ENCODE measurements at regions not wholly inside any gene's neighbourhood (a gene's known extent, or its start where the extent isn't known, plus 50 kb on each side); places are given as distances from the start of the nearest gene placed in this dataset.

GRCh38 chr3:17939157-17939556, 196.7 kb upstream of the TBC1D5 start:
- DNase-seq: no peak
- H3K9me3 ChIP-seq (ENCODE audit: severe bottlenecking): no peaks in the 10 kb centered on the region
- TF ChIP-seq CTCF (IDR thresholded peaks at IDR 0.05; ENCODE audit: low read depth, low read length): no peak
- no peak overlapping the region for H3K4me3 ChIP-seq (ENCODE audit: low read depth, low read length)
- H3K27me3 ChIP-seq (ENCODE audit: insufficient read depth, low read depth, severe bottlenecking): no peaks in the 10 kb centered on the region
- H3K36me3 ChIP-seq: no peaks in the 10 kb centered on the region
- H3K27ac ChIP-seq: no peak overlapping the region

- no peak for TF ChIP-seq CTCF (IDR thresholded peaks at IDR 0.05; ENCODE audit: low read depth, low read length)
- H3K27ac ChIP-seq: no peak overlapping the region
- no peaks in the 10 kb centered on the region for H3K36me3 ChIP-seq
- no peak for DNase-seq
- no peak overlapping the region for H3K4me3 ChIP-seq (ENCODE audit: low read depth, low read length)
- H3K27me3 ChIP-seq (ENCODE audit: insufficient read depth, low read depth, severe bottlenecking): no peaks in the 10 kb centered on the region
- H3K9me3 ChIP-seq (ENCODE audit: severe bottlenecking): no peaks in the 10 kb centered on the region
Observed at GRCh38 chr3:17938313-17938712, 195.9 kb upstream of the TBC1D5 start.

GRCh38 chr3:17936736-17937480, 194.5 kb upstream of the TBC1D5 start:
- Histone ChIP-seq H3K27me3 (ENCODE audit: insufficient read depth, low read depth, severe bottlenecking) (no peaks in the 10 kb centered on the region), H3K4me3 (ENCODE audit: low read depth, low read length) (no peak overlapping the region), H3K36me3 (no peaks in the 10 kb centered on the region), H3K27ac (no peak overlapping the region), H3K9me3 (ENCODE audit: severe bottlenecking) (no peaks in the 10 kb centered on the region)
- DNase-seq: no peak
- TF ChIP-seq CTCF (IDR thresholded peaks at IDR 0.05; ENCODE audit: low read depth, low read length): no peak

GRCh38 chr3:17935222-17935621, 192.8 kb upstream of the TBC1D5 start:
- Histone ChIP-seq H3K36me3 (no peaks in the 10 kb centered on the region), H3K9me3 (ENCODE audit: severe bottlenecking) (peaks cover 4% of the 10 kb centered on the region), H3K27me3 (ENCODE audit: insufficient read depth, low read depth, severe bottlenecking) (no peaks in the 10 kb centered on the region), H3K4me3 (ENCODE audit: low read depth, low read length) (no peak overlapping the region), H3K27ac (no peak overlapping the region)
- DNase-seq: no peak
- no peak for TF ChIP-seq CTCF (IDR thresholded peaks at IDR 0.05; ENCODE audit: low read depth, low read length)

GRCh38 chr3:17932136-17932771, 189.8 kb upstream of the TBC1D5 start:
- no peak for TF ChIP-seq CTCF (IDR thresholded peaks at IDR 0.05; ENCODE audit: low read depth, low read length)
- no peaks in the 10 kb centered on the region for H3K27me3 ChIP-seq (ENCODE audit: insufficient read depth, low read depth, severe bottlenecking)
- peaks cover 4% of the 10 kb centered on the region for H3K9me3 ChIP-seq (ENCODE audit: severe bottlenecking)
- DNase-seq: no peak
- no peak overlapping the region for H3K4me3 ChIP-seq (ENCODE audit: low read depth, low read length)
- no peak overlapping the region for H3K27ac ChIP-seq
- no peaks in the 10 kb centered on the region for H3K36me3 ChIP-seq
